Loucy (cell line): ENCODE measurements at regions not wholly inside any gene's neighbourhood (a gene's known extent, or its start where the extent isn't known, plus 50 kb on each side); places are given as distances from the start of the nearest gene placed in this dataset.

Experiments
- EZH2phosphoT487 ChIP-seq: fragments of 200-600 bp; IDR thresholded peaks from 2 replicates; pipeline ENCODE4 v1.6.1; 2018; ENCODE audit warnings: antibody characterized with exemption, mild to moderate bottlenecking, moderate library complexity, borderline replicate concordance
- TF ChIP-seq, protein P1 (sequence below): fragments of 200-600 bp; sonication (generic); conservative IDR thresholded peaks from 2 replicates; pipeline ENCODE4 v1.5.1; 2014; ENCODE audit warnings: mild to moderate bottlenecking, antibody characterized with exemption, low read length

DNA sequence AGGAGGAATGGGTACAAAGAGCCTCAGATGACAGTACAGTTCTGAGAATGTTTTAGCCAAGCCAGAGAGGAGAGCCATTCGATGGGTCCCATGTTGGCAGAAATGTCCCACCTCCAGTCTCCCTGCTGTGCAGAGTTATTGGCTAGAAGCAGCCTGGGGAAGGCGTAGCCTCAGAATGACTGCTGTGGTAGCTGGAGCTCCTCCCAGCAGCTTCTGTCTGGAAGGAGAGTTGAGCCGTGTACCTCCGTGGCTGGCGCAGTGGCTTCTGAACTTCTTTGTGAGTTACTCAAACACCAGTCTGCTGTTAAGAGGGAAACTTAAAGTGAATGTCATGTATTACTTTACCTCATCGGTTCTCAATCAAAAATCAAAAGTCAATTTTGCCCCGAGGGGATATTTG is 193.3 kb upstream of the SNX2 start:
- TF ChIP-seq, protein P1, sequence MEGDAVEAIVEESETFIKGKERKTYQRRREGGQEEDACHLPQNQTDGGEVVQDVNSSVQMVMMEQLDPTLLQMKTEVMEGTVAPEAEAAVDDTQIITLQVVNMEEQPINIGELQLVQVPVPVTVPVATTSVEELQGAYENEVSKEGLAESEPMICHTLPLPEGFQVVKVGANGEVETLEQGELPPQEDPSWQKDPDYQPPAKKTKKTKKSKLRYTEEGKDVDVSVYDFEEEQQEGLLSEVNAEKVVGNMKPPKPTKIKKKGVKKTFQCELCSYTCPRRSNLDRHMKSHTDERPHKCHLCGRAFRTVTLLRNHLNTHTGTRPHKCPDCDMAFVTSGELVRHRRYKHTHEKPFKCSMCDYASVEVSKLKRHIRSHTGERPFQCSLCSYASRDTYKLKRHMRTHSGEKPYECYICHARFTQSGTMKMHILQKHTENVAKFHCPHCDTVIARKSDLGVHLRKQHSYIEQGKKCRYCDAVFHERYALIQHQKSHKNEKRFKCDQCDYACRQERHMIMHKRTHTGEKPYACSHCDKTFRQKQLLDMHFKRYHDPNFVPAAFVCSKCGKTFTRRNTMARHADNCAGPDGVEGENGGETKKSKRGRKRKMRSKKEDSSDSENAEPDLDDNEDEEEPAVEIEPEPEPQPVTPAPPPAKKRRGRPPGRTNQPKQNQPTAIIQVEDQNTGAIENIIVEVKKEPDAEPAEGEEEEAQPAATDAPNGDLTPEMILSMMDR = no peak
- TF ChIP-seq EZH2phosphoT487 = no peak
